ENCODE measurements at regions not wholly inside any gene's neighbourhood (a gene's known extent, or its start where the extent isn't known, plus 50 kb on each side); places are given as distances from the start of the nearest gene placed in this dataset.

GRCh38 chr1:233530665-233531386 lies 83.1 kb upstream of the KCNK1 start:
- ATAC-seq: no peak
- Histone ChIP-seq H3K36me3 (replicated peaks in 1 of 2; ENCODE audit: insufficient read depth in 1 of 2, low read depth in 2 of 2) (no peaks in the 10 kb centered on the region), H3K27ac (no peak overlapping the region), H3K4me3 (no peak overlapping the region), H3K27me3 (no peaks in the 10 kb centered on the region), H3K9me3 (peaks cover 0 to 7% (median 0%) of the 10 kb centered on the region in 3 donors), H3K4me1 (no peaks in the 10 kb centered on the region)
- 74 to 78% methylated on average over 6 of the region's 6 CpGs for WGBS, 2 donors
- intact Hi-C loops (cut with DNase I): no loop called here
- no peak for DNase-seq
- no peak for TF ChIP-seq CTCF (IDR thresholded peaks at IDR 0.05)
- TF ChIP-seq POLR2A (IDR thresholded peaks at IDR 0.05): no peak

- H3K4me1 ChIP-seq: no peaks in the 10 kb centered on the region
- DNase-seq (no peak), ATAC-seq (no peak)
- WGBS, 2 donors: 54 to 58% methylated on average over 3 of the region's 3 CpGs
- intact Hi-C loops (cut with DNase I): no loop called here
- no peaks in the 10 kb centered on the region for H3K9me3 ChIP-seq
- H3K27me3 ChIP-seq: no peaks in the 10 kb centered on the region
- no peak for TF ChIP-seq CTCF (IDR thresholded peaks at IDR 0.05)
- no peak for TF ChIP-seq POLR2A (IDR thresholded peaks at IDR 0.05)
- H3K36me3 ChIP-seq (replicated peaks in 1 of 2; ENCODE audit: insufficient read depth in 1 of 2, low read depth in 2 of 2): no peaks in the 10 kb centered on the region
- H3K27ac ChIP-seq: no peak overlapping the region
- H3K4me3 ChIP-seq: no peak overlapping the region
Observed at GRCh38 chr1:233540816-233541215, 73.1 kb upstream of the KCNK1 start.

GRCh38 chr1:233543338-233544255 lies 70.3 kb upstream of the KCNK1 start:
- H3K4me1 ChIP-seq: no peaks in the 10 kb centered on the region
- TF ChIP-seq POLR2A (IDR thresholded peaks at IDR 0.05) (no peak), CTCF (IDR thresholded peaks at IDR 0.05) (no peak)
- intact Hi-C loops (cut with DNase I): no loop called here
- H3K9me3 ChIP-seq: no peaks in the 10 kb centered on the region
- H3K36me3 ChIP-seq (replicated peaks in 1 of 2; ENCODE audit: insufficient read depth in 1 of 2, low read depth in 2 of 2): no peaks in the 10 kb centered on the region
- 49 to 63% methylated on average over 8 of the region's 8 CpGs for WGBS, 2 donors
- ATAC-seq (peak; percentile 30), DNase-seq (peak in 1 of 4 donors; percentile 24)
- no peak overlapping the region for H3K27ac ChIP-seq
- no peak overlapping the region for H3K4me3 ChIP-seq
- no peaks in the 10 kb centered on the region for H3K27me3 ChIP-seq

GRCh38 chr1:233544304-233544703 lies 69.6 kb upstream of the KCNK1 start:
- 59 to 60% methylated on average over 5 of the region's 5 CpGs for WGBS, 2 donors
- DNase-seq: no peak
- no peak for ATAC-seq
- intact Hi-C loops (cut with DNase I): no loop called here
- no peak for TF ChIP-seq CTCF (IDR thresholded peaks at IDR 0.05)
- TF ChIP-seq POLR2A (IDR thresholded peaks at IDR 0.05): no peak
- H3K27ac ChIP-seq: no peak overlapping the region
- H3K36me3 ChIP-seq (replicated peaks in 1 of 2; ENCODE audit: insufficient read depth in 1 of 2, low read depth in 2 of 2): no peaks in the 10 kb centered on the region
- no peaks in the 10 kb centered on the region for H3K4me1 ChIP-seq
- no peak overlapping the region for H3K4me3 ChIP-seq
- H3K9me3 ChIP-seq: no peaks in the 10 kb centered on the region
- H3K27me3 ChIP-seq: no peaks in the 10 kb centered on the region

All from body of pancreas (tissue), 4 donors.